CD4-positive, alpha-beta T cell treated with Interleukin-2 at 100 ng/mL for 4 hours (primary cell): ENCODE measurements at regions not wholly inside any gene's neighbourhood (a gene's known extent, or its start where the extent isn't known, plus 50 kb on each side); places are given as distances from the start of the nearest gene placed in this dataset.
"Not testable (repeated sequence)": the region's sequence is repeated elsewhere in the genome, so short reads cannot be mapped to it uniquely, and the experiment has no call there.

Experiments
- DNase-seq: peaks from one replicate; pipeline ENCODE4 v3.0.0-alpha.2; 2020; ENCODE audit warnings: low spot score

- DNase-seq: no peak
Observed at GRCh38 chrX:122567911-122568310, 616.2 kb upstream of the GRIA3 start.

DNA sequence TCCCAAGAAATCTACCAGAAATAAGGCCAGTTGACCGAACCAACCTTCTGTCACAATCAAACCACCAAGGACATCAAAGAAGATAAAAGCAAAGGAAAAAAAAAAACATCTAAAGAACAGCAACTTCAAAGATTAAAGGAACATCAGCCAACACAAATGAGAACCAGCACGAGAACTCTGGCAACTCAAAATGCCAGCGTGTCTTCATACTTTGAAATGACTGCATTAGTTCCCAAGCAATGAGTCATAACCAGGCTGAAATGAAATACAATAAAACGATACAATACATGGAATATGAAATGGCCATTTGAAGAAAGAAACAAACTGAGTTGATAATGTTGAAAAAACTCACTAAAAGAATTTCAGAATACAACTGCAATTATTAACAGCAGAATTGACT is 611.6 kb upstream of the GRIA3 start:
- no peak for DNase-seq

DNA sequence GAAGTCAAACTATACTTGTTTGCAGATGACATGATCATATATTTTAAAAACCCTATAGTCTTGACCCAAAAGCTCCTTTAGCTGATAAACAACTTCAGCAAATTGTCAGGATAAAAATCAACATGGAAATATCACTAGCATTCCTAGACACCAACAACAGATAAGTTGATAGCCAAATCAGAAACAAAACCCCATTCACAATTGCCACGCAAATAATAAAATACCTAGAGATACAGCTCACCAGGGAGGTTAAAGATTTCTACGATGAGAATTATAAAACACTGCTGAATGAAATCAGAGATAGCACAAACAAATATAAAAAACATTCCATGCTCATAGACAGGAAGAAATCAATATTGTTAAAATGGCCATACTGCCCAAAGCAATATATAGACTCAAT is 605.0 kb upstream of the GRIA3 start:
- DNase-seq: no peak

DNA sequence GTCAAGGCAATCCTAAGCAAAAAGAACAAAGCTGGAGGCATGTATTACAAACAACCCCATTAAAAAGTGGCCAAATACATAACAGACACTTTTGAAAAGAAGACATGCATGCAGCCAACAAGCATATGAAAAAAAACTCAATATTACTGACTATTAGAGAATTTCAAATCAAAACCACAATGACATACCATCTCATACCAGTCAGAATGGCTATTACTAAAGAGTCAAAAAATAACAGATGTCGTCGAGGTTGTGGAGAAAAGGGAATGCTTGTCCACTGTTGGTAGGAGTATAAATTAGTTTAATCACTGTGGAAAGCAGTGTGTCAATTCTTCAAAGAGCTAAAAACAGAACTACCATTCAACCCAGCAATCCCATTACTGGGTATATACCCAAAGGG is 604.6 kb upstream of the GRIA3 start:
- no peak for DNase-seq

DNA sequence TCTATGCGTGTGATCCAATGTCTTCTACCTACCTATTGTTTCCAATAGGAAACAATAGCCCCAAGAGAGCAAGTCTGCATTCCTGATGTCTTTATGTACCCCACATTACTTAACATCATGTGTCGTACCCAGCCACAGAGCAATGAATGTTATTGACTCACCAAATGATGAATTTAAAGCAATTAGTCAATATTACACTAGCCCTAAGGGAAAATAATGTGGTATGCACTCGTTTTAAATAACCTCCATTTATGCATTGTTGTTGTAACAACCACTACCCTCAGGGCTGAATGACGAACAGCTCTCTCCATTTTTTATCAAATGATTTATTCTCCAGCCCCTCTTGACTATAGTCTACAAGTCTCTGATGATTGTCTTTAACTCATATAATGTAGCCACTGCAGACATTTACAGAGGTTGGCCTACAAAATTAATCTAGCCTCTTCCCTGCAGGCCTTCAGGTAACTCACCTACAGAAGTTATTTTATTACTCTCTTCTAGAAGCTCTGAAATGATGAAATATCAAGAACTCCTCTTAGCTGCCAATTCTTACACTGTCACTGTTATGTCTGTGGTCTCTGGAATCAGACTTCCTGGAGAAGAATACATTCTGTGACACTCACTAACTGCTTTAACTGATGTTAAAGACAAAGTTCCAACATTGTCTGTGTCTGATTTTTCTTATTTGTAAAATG is 601.7 kb upstream of the GRIA3 start:
- DNase-seq: no peak

DNA sequence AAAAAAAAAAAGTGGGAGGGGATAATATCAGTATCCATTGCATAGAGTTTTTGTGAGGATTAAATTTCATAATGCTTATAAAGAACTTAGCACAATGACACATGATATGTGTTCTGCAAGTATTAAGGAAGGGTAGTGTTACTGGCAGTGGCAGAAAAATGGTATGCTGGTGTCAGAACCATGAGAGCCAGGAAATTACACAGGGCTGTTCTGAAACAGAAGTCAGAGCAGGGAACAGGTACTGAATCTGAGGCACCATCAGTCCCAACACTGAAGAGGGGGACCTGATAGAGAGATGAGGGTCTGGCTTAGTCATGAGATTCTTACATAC is 601.1 kb upstream of the GRIA3 start:
- no peak for DNase-seq

DNA sequence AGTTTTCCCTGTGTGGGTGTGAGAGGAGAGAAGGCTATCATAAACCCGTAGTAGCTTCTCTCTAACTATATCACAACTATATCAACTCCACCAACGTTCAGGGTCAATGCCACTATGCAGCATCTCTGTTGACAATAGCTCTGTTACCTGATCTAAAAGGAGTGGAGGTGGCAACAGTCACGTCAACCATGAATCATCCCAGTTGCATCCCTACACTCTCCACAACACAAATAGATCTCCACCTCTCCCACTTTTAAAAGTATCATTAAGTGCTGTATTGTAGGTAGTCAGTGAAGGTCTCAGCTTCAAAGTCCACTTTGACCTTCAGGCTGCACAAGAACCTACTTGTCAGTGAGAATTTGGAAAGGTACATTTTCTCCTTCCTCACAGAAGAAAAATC is 600.5 kb upstream of the GRIA3 start:
- no peak for DNase-seq

DNA sequence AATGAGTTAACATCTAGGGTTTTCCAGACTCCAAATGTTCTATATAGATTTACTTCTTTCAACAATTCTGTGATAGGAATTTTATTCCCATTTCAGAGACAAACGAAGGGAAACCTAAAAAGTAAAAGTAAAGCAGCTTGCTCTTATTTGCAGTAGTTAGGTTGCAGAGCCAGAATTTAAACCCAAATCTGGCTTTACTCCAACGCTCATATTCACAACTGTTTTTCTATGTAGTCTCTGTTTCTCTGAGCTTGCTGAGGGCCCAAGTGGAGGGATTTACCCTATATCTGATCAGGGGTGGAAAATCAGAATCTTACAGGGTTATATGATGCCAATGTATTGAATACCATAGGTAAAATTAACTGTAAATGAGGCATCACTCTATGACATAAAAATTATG is 599.1 kb upstream of the GRIA3 start:
- no peak for DNase-seq

- no peak for DNase-seq
Observed at GRCh38 chrX:122586831-122587230, 597.2 kb upstream of the GRIA3 start.

- DNase-seq: no peak
Observed at GRCh38 chrX:122591546-122591945, 592.5 kb upstream of the GRIA3 start.

DNA sequence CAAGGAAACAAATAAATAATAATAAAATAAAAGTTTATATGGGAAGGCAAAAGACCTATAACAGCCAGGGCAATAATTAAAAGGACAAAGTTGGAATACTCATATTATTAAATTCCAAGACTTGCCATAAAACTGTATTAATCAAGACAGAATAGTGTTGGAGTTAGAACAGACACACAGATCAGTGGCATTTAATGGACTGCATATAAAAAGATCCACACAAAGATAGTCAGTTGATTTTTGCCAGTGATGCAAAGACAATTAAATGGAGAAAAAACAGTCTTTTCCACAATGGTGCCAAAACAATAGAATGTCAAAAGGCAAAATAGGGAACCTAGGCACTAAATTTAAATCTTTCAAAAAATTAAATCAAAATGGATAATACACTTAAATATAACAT is 587.1 kb upstream of the GRIA3 start:
- DNase-seq: no peak

- DNase-seq: no peak
Observed at GRCh38 chrX:122622795-122623194, 561.3 kb upstream of the GRIA3 start.

DNA sequence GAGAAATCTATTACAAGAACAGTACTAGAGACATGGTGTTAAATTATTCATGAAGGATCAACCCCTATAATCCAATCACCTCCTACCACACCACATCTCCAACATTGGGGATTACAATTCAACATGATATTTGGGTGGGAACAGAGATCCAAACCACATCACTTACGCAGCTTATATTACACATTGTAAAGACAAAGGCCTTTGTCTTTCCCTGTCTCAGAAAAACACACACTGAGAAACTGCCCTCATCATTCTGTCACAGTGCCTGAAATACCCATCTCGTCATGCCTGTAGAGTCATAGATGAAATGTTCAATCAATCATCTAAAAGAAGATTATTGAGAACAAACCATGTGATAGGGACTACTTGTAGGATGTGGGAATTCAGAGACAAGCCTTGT is 558.8 kb upstream of the GRIA3 start:
- DNase-seq: no peak

DNA sequence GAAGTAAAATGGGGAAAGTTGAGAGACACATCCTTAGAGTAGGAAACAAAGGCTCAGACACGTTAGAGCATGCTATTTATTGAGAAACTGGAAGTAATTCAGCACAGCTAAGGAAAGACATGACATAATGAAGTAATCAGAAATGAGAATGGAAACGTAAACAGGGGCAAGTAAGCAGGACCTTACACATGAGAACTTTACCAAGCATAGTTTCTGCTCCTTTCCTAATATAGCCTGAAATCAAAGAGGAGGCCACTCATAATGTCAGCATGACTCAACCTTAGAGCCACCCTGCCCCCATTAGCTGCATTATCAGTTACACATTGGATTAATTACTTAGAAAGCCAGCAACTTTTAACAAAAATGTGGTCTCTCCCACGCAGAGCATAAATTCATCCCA is 558.3 kb upstream of the GRIA3 start:
- no peak for DNase-seq

- DNase-seq: no peak
Observed at GRCh38 chrX:122626871-122627270, 557.2 kb upstream of the GRIA3 start.

DNA sequence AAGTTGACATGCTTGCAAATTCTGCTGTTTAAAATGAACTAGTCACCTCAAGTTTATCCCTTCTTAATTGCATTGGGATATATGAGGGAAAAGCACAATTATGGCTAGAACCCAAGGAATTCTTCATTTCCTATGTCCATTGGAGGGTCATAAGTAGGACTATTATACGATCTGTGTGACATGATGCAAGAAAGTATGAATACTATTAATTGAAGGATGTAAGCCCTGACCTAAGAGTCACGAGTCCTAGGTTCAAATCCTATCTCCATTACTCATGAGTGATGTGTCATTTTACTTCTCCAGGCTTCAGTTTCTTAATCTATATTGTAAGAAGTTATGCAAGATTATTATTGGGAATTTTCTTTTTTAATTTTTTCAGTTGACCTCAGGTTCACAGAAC is 542.9 kb upstream of the GRIA3 start:
- DNase-seq: no peak

- no peak for DNase-seq
Observed at GRCh38 chrX:122641826-122642225, 542.3 kb upstream of the GRIA3 start.

GRCh38 chrX:122655256-122655655 is 528.8 kb upstream of the GRIA3 start:
- DNase-seq: not testable (repeated sequence)

DNA sequence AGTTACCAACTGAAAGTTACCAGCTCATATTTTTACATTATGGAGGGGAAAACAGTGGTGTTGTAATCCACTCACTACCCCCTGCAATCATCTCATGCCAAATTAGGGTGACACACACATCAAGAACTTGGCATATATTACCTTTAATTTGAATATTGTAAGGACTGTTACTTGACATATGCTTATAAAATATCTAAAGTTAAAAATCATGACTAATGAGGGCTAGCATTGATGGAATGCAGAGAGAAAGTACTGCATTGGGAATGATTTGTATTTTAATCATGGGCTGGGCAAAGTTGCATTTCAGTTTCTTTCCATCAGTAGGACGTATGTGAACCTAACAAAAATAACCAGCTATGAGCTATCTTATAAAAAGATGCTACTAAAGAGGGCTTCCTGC is 517.5 kb upstream of the GRIA3 start:
- no peak for DNase-seq

DNA sequence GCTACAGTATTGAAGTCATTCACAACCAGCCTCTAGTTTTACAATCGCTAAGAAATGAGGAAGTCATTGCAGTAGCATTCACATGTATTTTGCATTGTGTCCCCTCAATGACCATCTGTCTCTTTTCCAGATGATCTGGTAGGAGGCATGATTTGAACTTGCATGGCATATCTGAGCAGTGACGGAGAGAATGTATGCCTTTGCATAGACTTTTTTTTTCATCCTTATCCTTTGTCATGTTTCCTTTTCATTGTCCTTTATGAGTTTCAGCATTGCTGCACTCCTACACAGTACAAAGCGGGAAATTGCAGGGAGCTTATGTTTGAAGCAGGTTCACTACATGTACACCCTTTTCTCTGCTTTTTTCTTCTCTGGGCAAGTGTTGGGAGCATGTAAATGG is 516.4 kb upstream of the GRIA3 start:
- DNase-seq: no peak

DNA sequence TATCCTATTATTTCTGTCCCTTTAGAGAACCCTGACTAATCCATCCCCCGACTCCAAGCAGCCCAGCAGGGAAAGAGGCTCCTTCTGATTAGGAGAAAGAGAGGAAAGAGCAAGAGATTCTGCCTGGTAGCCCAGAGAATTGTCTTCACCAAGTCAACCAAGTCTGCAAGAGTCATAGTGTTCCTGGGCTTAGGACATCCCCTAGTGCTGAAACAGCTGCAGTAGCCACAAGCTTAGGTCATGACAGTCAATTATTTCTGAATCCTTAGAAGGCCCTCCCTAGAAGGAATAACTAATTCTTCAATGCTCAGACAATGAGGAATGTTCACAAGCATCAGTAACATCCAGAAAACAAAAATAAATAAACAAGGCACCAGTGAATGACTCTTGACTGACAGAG is 480.3 kb upstream of the GRIA3 start:
- no peak for DNase-seq

DNA sequence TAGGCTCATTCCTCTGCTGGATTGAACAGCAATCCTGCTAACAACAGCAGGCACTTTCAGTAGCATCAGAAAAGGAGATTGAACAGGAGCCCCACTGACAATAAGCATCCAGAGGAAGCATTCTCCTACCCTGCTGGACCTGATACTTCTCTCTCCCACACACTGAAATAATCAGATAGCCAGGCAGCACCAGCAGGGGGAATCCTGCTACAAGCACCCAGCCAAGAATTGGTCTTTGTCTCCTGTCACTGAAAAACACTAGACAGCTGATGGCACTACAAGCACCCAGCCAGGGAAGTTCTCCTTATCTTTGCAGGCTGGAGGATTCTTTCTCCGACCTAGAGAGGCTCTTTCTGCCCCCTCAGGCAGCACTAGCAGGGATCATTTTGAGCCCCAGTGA is 444.3 kb upstream of the GRIA3 start:
- no peak for DNase-seq

DNA sequence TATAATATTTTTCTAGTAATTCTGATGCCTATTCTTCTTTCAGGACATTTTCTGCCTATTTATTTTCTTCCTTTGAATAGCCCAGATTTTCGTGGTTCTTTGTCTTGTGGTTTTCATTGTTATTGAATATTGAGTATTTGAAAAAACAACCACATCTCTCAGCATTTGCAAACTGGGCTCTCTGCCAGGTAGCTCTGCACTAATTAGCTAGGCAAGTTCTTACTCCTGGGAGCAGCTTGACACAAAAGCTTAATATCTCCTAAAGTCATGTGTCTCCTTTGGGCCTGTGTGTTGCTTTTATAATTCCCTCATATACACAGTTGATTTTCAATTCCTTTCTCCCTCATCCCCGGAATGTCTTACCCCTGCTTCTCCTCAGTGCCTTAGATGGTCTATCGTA is 413.5 kb upstream of the GRIA3 start:
- no peak for DNase-seq

GRCh38 chrX:122771933-122772332 is 412.1 kb upstream of the GRIA3 start:
- DNase-seq: no peak

GRCh38 chrX:122777766-122778165 is 406.3 kb upstream of the GRIA3 start:
- no peak for DNase-seq
